Skin of body (tissue), 1 donor: ENCODE measurements at regions not wholly inside any gene's neighbourhood (a gene's known extent, or its start where the extent isn't known, plus 50 kb on each side); places are given as distances from the start of the nearest gene placed in this dataset. TPM values are rescaled to one million over a fixed set of nuclear protein-coding genes. Genes with fewer than 3 reads are reported as not detected.

Experiments
- small RNA-seq: library from RNA; depleted of rRNA; stranded (forward); fragments of <200 nt; gene quantifications from one replicate; pipeline ENCODE3, GENCODE V24; 2014; ENCODE audit warnings: low replicate concordance

Small RNAs in the stretch of these regions (small RNA-seq; reads per million reads assigned to genes)
- not detected for gene AC016831.3
- gene RNU6-1010P: not detected
